CD4-positive, CD25-positive, alpha-beta regulatory T cell (primary cell): ENCODE measurements at regions not wholly inside any gene's neighbourhood (a gene's known extent, or its start where the extent isn't known, plus 50 kb on each side); places are given as distances from the start of the nearest gene placed in this dataset.

Source experiments
- ATAC-seq, 2 donors: fragments of 150-1000 bp; cut with Tn5 transposase; one replicate each; pipeline ENCODE4 v1.10.0; 2021; ENCODE audit warnings: low read depth in 2 of 2, moderate number of reproducible peaks in 2 of 2, moderate library complexity in 1 of 2
- DNase-seq, 3 donors: peaks; one replicate each; pipeline versions ENCODE4 v3.0.0 to v3.0.0-alpha.2; 2012 to 2022; ENCODE audit warnings: mixed read lengths in 1 of 3
- H3K27ac ChIP-seq: one replicate; pipeline ENCODE4 v1.7.0; 2013; ENCODE audit warnings: mild to moderate bottlenecking, low read length; ENCODE audit not compliant: insufficient read depth, poor library complexity, severe bottlenecking
- H3K27me3 ChIP-seq: one replicate; pipeline ENCODE4 v1.7.0; 2013; ENCODE audit warnings: low read length; ENCODE audit not compliant: control insufficient read depth, insufficient read depth
- H3K36me3 ChIP-seq: one replicate; pipeline ENCODE4 v1.7.0; 2013; ENCODE audit warnings: mild to moderate bottlenecking, low read length, moderate library complexity; ENCODE audit not compliant: control insufficient read depth, insufficient read depth
- H3K4me1 ChIP-seq: 2 replicates; pipeline ENCODE4 v1.7.0; 2013; ENCODE audit warnings: mild to moderate bottlenecking, low read length; ENCODE audit not compliant: insufficient read depth, control insufficient read depth, poor library complexity, severe bottlenecking
- H3K4me3 ChIP-seq: one replicate; pipeline ENCODE4 v1.7.0; 2013; ENCODE audit warnings: low read depth, mild to moderate bottlenecking, low read length, moderate library complexity
- H3K9me3 ChIP-seq, 2 experiments: 1 replicate in 1 of 2; 2 replicates in 1 of 2; pipeline ENCODE4 v1.7.0; 2013; ENCODE audit warnings: low read length in 2 of 2, mild to moderate bottlenecking in 1 of 2, moderate library complexity in 1 of 2; ENCODE audit not compliant: control insufficient read depth in 2 of 2
- H3K27ac Mint-ChIP-seq, 3 donors: one replicate each; pipeline ENCODE4 v1.8.0; 2020 to 2022; ENCODE audit warnings: mild to moderate bottlenecking in 3 of 3, mixed read lengths in 3 of 3, moderate library complexity in 2 of 3
- H3K27me3 Mint-ChIP-seq: one replicate; pipeline ENCODE4 v1.8.0; 2022; ENCODE audit warnings: mild to moderate bottlenecking, mixed read lengths
- H3K36me3 Mint-ChIP-seq: one replicate; pipeline ENCODE4 v1.8.0; 2020; ENCODE audit warnings: mixed read lengths
- H3K4me1 Mint-ChIP-seq, 4 donors: one replicate each; pipeline ENCODE4 v1.8.0; 2020 to 2022; ENCODE audit warnings: mixed read lengths in 4 of 4, mild to moderate bottlenecking in 1 of 4
- H3K4me3 Mint-ChIP-seq, 4 donors: one replicate each; pipeline ENCODE4 v1.8.0; 2020 to 2022; ENCODE audit warnings: mild to moderate bottlenecking in 4 of 4, mixed read lengths in 4 of 4, moderate library complexity in 3 of 4
- H3K9me3 Mint-ChIP-seq, 7 donors: one replicate each; pipeline ENCODE4 v1.8.0; 2020 to 2022; ENCODE audit warnings: mixed read lengths in 7 of 7, mild to moderate bottlenecking in 3 of 7, moderate library complexity in 2 of 7

GRCh38 chr4:137694138-137694537 is 161.8 kb upstream of the PCDH18 start:
- H3K27me3 Mint-ChIP-seq, result no peaks in the 10 kb centered on the region

GRCh38 chr4:137693641-137694040 is 161.3 kb upstream of the PCDH18 start:
- Histone ChIP-seq H3K27ac (no peak overlapping the region), H3K9me3 (no peaks in the 10 kb centered on the region), H3K27me3 (no peaks in the 10 kb centered on the region), H3K36me3 (no peaks in the 10 kb centered on the region), H3K4me3 (no peak overlapping the region), H3K4me1 (no peaks in the 10 kb centered on the region)
- ATAC-seq (no peak), DNase-seq (no peak)
- H3K27me3 Mint-ChIP-seq, result no peaks in the 10 kb centered on the region
- H3K4me3 Mint-ChIP-seq, result no peak overlapping the region
- no peak overlapping the region for H3K27ac Mint-ChIP-seq
- H3K4me1 Mint-ChIP-seq, result no peaks in the 10 kb centered on the region
- H3K36me3 Mint-ChIP-seq, result no peaks in the 10 kb centered on the region
- peaks cover 0 to 8% (median 3%) of the 10 kb centered on the region in 7 donors for H3K9me3 Mint-ChIP-seq

More at GRCh38 chr4:137694138-137694537, 161.8 kb upstream of the PCDH18 start:
- Histone ChIP-seq H3K4me1 (no peaks in the 10 kb centered on the region), H3K4me3 (no peak overlapping the region), H3K36me3 (no peaks in the 10 kb centered on the region), H3K27ac (no peak overlapping the region), H3K9me3 (no peaks in the 10 kb centered on the region), H3K27me3 (no peaks in the 10 kb centered on the region)
- no peaks in the 10 kb centered on the region for H3K36me3 Mint-ChIP-seq
- H3K9me3 Mint-ChIP-seq, result peaks cover 0 to 7% (median 3%) of the 10 kb centered on the region in 7 donors
- no peak overlapping the region for H3K27ac Mint-ChIP-seq
- DNase-seq (no peak), ATAC-seq (no peak)
- peak overlapping the region in 1 of 4 donors; percentile 27 for H3K4me3 Mint-ChIP-seq
- no peaks in the 10 kb centered on the region for H3K4me1 Mint-ChIP-seq

- no peaks in the 10 kb centered on the region for H3K27me3 Mint-ChIP-seq
- H3K27ac Mint-ChIP-seq, result no peak overlapping the region
- H3K4me3 ChIP-seq, result no peak overlapping the region
- no peak overlapping the region for H3K27ac ChIP-seq
- no peaks in the 10 kb centered on the region for H3K36me3 Mint-ChIP-seq
- no peak for DNase-seq
- no peaks in the 10 kb centered on the region for H3K27me3 ChIP-seq
- H3K4me3 Mint-ChIP-seq, result no peak overlapping the region
- peaks cover 0 to 6% (median 1%) of the 10 kb centered on the region in 7 donors for H3K9me3 Mint-ChIP-seq
- H3K36me3 ChIP-seq, result no peaks in the 10 kb centered on the region
- H3K9me3 ChIP-seq, result no peaks in the 10 kb centered on the region
- H3K4me1 Mint-ChIP-seq, result no peaks in the 10 kb centered on the region
- no peak for ATAC-seq
- no peaks in the 10 kb centered on the region for H3K4me1 ChIP-seq
Measured at GRCh38 chr4:137692205-137692604, 159.9 kb upstream of the PCDH18 start.

DNA sequence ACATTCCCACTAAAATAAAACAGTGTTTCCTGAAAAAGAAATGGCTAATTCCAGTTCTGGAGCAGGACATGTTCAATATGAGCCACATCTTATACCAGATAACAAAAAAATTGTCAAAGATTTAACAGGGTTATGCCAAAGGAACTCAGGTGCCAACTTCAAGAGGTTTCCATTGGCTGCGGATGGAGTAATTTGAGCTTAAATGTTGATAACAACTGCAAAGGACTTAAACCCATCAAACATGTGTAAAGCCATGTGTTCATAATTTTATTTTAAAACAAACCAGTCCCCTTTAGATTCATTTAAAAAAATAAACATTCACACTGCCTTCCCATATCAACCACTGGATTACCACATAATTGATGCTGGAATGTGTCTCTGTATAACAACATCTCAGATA is 156.4 kb upstream of the PCDH18 start:
- H3K27ac Mint-ChIP-seq, result no peak overlapping the region
- DNase-seq (no peak), ATAC-seq (no peak)
- H3K4me1 Mint-ChIP-seq, result no peaks in the 10 kb centered on the region
- Histone ChIP-seq H3K9me3 (no peaks in the 10 kb centered on the region), H3K27ac (no peak overlapping the region), H3K36me3 (no peaks in the 10 kb centered on the region), H3K4me1 (no peaks in the 10 kb centered on the region), H3K4me3 (no peak overlapping the region), H3K27me3 (no peaks in the 10 kb centered on the region)
- no peak overlapping the region for H3K4me3 Mint-ChIP-seq
- H3K9me3 Mint-ChIP-seq, result peaks cover 0 to 6% (median 2%) of the 10 kb centered on the region in 7 donors
- H3K36me3 Mint-ChIP-seq, result no peaks in the 10 kb centered on the region
- no peaks in the 10 kb centered on the region for H3K27me3 Mint-ChIP-seq

DNA sequence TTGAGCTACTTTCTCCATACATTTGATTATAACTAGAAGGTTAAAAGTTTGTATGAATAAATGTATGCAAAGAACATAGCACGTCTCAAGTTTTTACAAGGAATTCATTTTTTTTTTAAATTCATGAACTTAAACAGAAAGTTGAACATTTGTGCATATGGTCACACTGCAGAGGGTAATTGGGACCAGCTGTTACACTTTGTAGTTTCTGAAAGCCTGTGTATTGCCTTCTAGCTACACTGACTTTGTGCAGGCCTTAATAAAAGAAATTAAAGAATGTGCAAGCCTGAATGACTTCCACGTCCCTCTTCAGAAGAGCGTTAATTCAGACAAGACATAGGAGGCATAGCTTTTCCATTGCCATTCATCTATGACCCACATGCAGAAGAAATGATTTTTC is 153.1 kb upstream of the PCDH18 start:
- Mint-ChIP-seq H3K4me1 (no peaks in the 10 kb centered on the region), H3K36me3 (no peaks in the 10 kb centered on the region), H3K27ac (no peak overlapping the region), H3K9me3 (peaks cover 0 to 7% (median 1%) of the 10 kb centered on the region in 7 donors), H3K4me3 (no peak overlapping the region), H3K27me3 (no peaks in the 10 kb centered on the region)
- Histone ChIP-seq H3K9me3 (no peaks in the 10 kb centered on the region), H3K36me3 (no peaks in the 10 kb centered on the region), H3K4me1 (no peaks in the 10 kb centered on the region), H3K4me3 (no peak overlapping the region), H3K27me3 (no peaks in the 10 kb centered on the region), H3K27ac (no peak overlapping the region)
- DNase-seq, result no peak
- ATAC-seq, result no peak

GRCh38 chr4:137681081-137681480 is 148.8 kb upstream of the PCDH18 start:
- Histone ChIP-seq H3K4me3 (no peak overlapping the region), H3K27me3 (no peaks in the 10 kb centered on the region), H3K36me3 (no peaks in the 10 kb centered on the region), H3K9me3 (peaks cover 0 to 2% of the 10 kb centered on the region in 2 experiments), H3K4me1 (no peaks in the 10 kb centered on the region), H3K27ac (no peak overlapping the region)
- H3K36me3 Mint-ChIP-seq, result no peaks in the 10 kb centered on the region
- no peak overlapping the region for H3K27ac Mint-ChIP-seq
- H3K4me1 Mint-ChIP-seq, result no peaks in the 10 kb centered on the region
- no peak overlapping the region for H3K4me3 Mint-ChIP-seq
- H3K9me3 Mint-ChIP-seq, result peaks cover 0 to 6% (median 1%) of the 10 kb centered on the region in 7 donors
- ATAC-seq (no peak), DNase-seq (no peak)
- H3K27me3 Mint-ChIP-seq, result no peaks in the 10 kb centered on the region

DNA sequence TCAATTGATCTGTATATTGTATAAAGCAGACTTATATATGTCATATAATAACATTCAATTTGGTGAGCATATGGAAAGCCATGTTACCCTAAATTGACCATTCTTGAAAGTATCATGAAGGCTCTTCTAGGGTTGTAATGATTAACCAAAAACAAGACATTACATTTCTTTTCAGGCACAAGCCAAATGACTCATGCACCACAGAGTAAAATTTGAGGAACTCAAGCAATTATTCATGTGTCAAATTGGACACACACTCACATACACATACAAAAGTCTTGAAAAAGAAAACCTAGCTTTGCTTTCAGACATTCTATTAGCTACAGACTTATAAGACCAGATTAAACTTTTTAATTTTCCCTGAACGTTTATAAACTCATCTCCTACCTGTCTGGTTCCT is 146.5 kb upstream of the PCDH18 start:
- Mint-ChIP-seq H3K4me1 (no peaks in the 10 kb centered on the region), H3K9me3 (peaks cover 0 to 7% (median 5%) of the 10 kb centered on the region in 7 donors), H3K27me3 (no peaks in the 10 kb centered on the region), H3K27ac (no peak overlapping the region), H3K4me3 (no peak overlapping the region), H3K36me3 (no peaks in the 10 kb centered on the region)
- Histone ChIP-seq H3K36me3 (no peaks in the 10 kb centered on the region), H3K4me1 (no peaks in the 10 kb centered on the region), H3K27ac (no peak overlapping the region), H3K27me3 (no peaks in the 10 kb centered on the region), H3K4me3 (no peak overlapping the region), H3K9me3 (peaks cover 2 to 4% of the 10 kb centered on the region in 2 experiments)
- DNase-seq (no peak), ATAC-seq (no peak)

GRCh38 chr4:137677863-137678262 is 145.6 kb upstream of the PCDH18 start:
- Histone ChIP-seq H3K27me3 (no peaks in the 10 kb centered on the region), H3K9me3 (peaks cover 2 to 6% of the 10 kb centered on the region in 2 experiments), H3K4me1 (no peaks in the 10 kb centered on the region), H3K27ac (no peak overlapping the region), H3K36me3 (no peaks in the 10 kb centered on the region), H3K4me3 (no peak overlapping the region)
- H3K36me3 Mint-ChIP-seq, result no peaks in the 10 kb centered on the region
- H3K27ac Mint-ChIP-seq, result no peak overlapping the region
- H3K27me3 Mint-ChIP-seq, result no peaks in the 10 kb centered on the region
- peaks cover 0 to 11% (median 6%) of the 10 kb centered on the region in 7 donors for H3K9me3 Mint-ChIP-seq
- ATAC-seq, result no peak
- no peak for DNase-seq
- H3K4me1 Mint-ChIP-seq, result no peaks in the 10 kb centered on the region
- H3K4me3 Mint-ChIP-seq, result no peak overlapping the region
